GM18499 (cell line): ENCODE measurements at regions not wholly inside any gene's neighbourhood (a gene's known extent, or its start where the extent isn't known, plus 50 kb on each side); places are given as distances from the start of the nearest gene placed in this dataset.
"Not testable (repeated sequence)": the region's sequence is repeated elsewhere in the genome, so short reads cannot be mapped to it uniquely, and the experiment has no call there.

Experiments
- ATAC-seq: cut with Tn5 transposase; IDR thresholded peaks from one replicate; pipeline ENCODE4 v1.9.1; 2021; ENCODE audit warnings: moderate number of reproducible peaks; ENCODE audit not compliant: insufficient read depth, unreplicated experiment

GRCh38 chrX:78603908-78604307 is 55.2 kb downstream of the RTL3 start:
- ATAC-seq = no peak

GRCh38 chrX:78595901-78596502 is 63.1 kb downstream of the RTL3 start:
- ATAC-seq = no peak

- no peak for ATAC-seq
Measured at GRCh38 chrX:78593701-78594100, 65.4 kb downstream of the RTL3 start.

GRCh38 chrX:78592030-78592429 is 67.1 kb downstream of the RTL3 start:
- ATAC-seq = no peak

GRCh38 chrX:78574306-78574705 is 84.8 kb downstream of the RTL3 start:
- ATAC-seq = no peak

GRCh38 chrX:78573630-78574029 is 85.5 kb downstream of the RTL3 start:
- ATAC-seq = no peak

GRCh38 chrX:78571849-78572248 is 87.3 kb downstream of the RTL3 start:
- ATAC-seq = no peak

- no peak for ATAC-seq
Measured at GRCh38 chrX:78555401-78555980, 103.6 kb downstream of the RTL3 start.

GRCh38 chrX:78552628-78553027 is 106.5 kb downstream of the RTL3 start:
- ATAC-seq = not testable (repeated sequence)

GRCh38 chrX:78548012-78548411 is 111.1 kb downstream of the RTL3 start:
- no peak for ATAC-seq

GRCh38 chrX:78545233-78545632 is 113.9 kb downstream of the RTL3 start:
- no peak for ATAC-seq

GRCh38 chrX:78543281-78543680 is 115.8 kb downstream of the RTL3 start:
- ATAC-seq = no peak

- ATAC-seq = no peak
Measured at GRCh38 chrX:78540171-78540570, 119.0 kb downstream of the RTL3 start.

- no peak for ATAC-seq
Measured at GRCh38 chrX:78534221-78534620, 124.9 kb downstream of the RTL3 start.

GRCh38 chrX:78532363-78532762 is 126.8 kb downstream of the RTL3 start:
- no peak for ATAC-seq

- no peak for ATAC-seq
Measured at GRCh38 chrX:78527818-78528217, 131.3 kb downstream of the RTL3 start.

GRCh38 chrX:78527263-78527662 is 131.9 kb downstream of the RTL3 start:
- ATAC-seq = no peak

GRCh38 chrX:78522601-78523000 is 136.5 kb downstream of the RTL3 start:
- no peak for ATAC-seq

GRCh38 chrX:78517124-78517523 is 142.0 kb downstream of the RTL3 start:
- ATAC-seq = peak; percentile 76

- no peak for ATAC-seq
Measured at GRCh38 chrX:78514852-78515251, 144.3 kb downstream of the RTL3 start.

- no peak for ATAC-seq
Measured at GRCh38 chrX:78513971-78514738, 145.0 kb downstream of the RTL3 start.

- ATAC-seq = no peak
Measured at GRCh38 chrX:78506248-78506647, 152.9 kb downstream of the RTL3 start.
